ENCODE measurements at regions not wholly inside any gene's neighbourhood (a gene's known extent, or its start where the extent isn't known, plus 50 kb on each side); places are given as distances from the start of the nearest gene placed in this dataset.
"Not testable (repeated sequence)": the region's sequence is repeated elsewhere in the genome, so short reads cannot be mapped to it uniquely, and the experiment has no call there.

GRCh38 chr19:30806311-30806710, 434.1 kb downstream of the ZNF536 start (continued):
- TF ChIP-seq, protein P1, sequence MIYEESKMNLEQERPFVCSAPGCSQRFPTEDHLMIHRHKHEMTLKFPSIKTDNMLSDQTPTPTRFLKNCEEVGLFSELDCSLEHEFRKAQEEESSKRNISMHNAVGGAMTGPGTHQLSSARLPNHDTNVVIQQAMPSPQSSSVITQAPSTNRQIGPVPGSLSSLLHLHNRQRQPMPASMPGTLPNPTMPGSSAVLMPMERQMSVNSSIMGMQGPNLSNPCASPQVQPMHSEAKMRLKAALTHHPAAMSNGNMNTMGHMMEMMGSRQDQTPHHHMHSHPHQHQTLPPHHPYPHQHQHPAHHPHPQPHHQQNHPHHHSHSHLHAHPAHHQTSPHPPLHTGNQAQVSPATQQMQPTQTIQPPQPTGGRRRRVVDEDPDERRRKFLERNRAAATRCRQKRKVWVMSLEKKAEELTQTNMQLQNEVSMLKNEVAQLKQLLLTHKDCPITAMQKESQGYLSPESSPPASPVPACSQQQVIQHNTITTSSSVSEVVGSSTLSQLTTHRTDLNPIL (CRISPR knock-in tag; IDR thresholded peaks at IDR 0.05; ENCODE audit: low read depth) = no peak

- TF ChIP-seq ZNF565 (CRISPR knock-in tag; conservative IDR thresholded peaks at IDR 0.05; ENCODE audit: low read depth) = no peak
- no peak for TF ChIP-seq TOX (CRISPR knock-in tag; IDR thresholded peaks at IDR 0.05; ENCODE audit: borderline replicate concordance)
- TF ChIP-seq OSR1 (CRISPR knock-in tag; IDR thresholded peaks at IDR 0.05) = no peak
- no peak for TF ChIP-seq ZFP30 (CRISPR knock-in tag; IDR thresholded peaks at IDR 0.05)
- TF ChIP-seq ESRRG (CRISPR knock-in tag; IDR thresholded peaks at IDR 0.05) = no peak
- TF ChIP-seq TSHZ2 (CRISPR knock-in tag; IDR thresholded peaks at IDR 0.05) = no peak
- TF ChIP-seq GLIS3 (CRISPR knock-in tag; IDR thresholded peaks at IDR 0.05) = no peak
- TF ChIP-seq ZC3H10 (CRISPR knock-in tag; IDR thresholded peaks at IDR 0.05) = no peak
- no peak for TF ChIP-seq SNAI2 (CRISPR knock-in tag; IDR thresholded peaks at IDR 0.05)
Observed at GRCh38 chr19:30804751-30805150, 432.6 kb downstream of the ZNF536 start.

GRCh38 chr19:30804333-30804732, 432.1 kb downstream of the ZNF536 start:
- not testable (repeated sequence) for ATAC-seq

More at GRCh38 chr19:30804751-30805150, 432.6 kb downstream of the ZNF536 start:
- no peak for ATAC-seq

GRCh38 chr19:30802424-30803013, 430.3 kb downstream of the ZNF536 start:
- no peak for TF ChIP-seq ZC3H10 (CRISPR knock-in tag; IDR thresholded peaks at IDR 0.05)
- TF ChIP-seq PPARA (CRISPR knock-in tag; IDR thresholded peaks at IDR 0.05; ENCODE audit: borderline replicate concordance) = no peak
- TF ChIP-seq ZNF8 (CRISPR knock-in tag; IDR thresholded peaks at IDR 0.05) = no peak
- TF ChIP-seq, protein P1 (CRISPR knock-in tag; IDR thresholded peaks at IDR 0.05; ENCODE audit: low read depth) = no peak
- TF ChIP-seq RARB (CRISPR knock-in tag; IDR thresholded peaks at IDR 0.05) = no peak
- no peak for ATAC-seq

DNA sequence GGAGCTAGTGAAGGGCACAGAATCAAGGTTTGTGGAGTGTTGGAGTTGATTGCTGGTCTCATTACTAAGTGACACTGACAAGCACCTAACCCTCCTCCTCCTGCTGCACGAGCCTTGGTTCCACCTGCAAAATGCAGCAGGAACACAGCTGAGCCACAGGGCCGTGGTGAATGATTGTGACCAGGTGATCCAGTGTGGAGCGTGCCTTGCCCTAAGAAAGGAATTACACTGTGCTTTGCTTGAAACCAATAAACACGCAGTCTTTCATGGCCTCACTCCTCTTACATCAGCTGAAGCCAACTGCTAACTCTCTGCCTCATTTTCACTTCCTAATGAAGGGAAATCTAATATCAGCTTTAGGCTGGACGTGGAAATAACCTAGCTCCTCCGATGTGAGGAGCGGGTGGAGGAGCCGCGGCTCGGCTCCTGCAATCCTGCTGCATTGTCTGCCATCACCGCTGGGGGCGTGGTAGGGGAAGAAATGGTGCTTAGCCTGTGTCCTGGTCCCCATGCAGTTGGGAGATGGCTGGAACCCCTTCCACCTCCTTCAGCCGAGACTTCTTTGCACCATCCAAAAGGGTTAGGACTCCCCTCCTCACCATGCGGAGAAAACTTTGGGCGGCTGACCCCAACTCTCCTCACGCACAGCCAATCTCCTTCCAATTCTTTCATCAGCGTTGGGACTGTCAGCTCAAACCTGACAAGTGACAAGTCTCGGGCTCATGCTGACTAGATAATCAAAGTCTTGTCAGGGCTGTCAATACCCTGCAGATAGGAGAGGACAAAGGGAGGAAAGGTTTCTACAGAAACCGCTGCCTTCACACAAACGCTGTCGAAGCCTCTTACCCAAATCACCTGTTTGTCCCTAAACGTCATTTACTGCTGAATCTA, 427.9 kb downstream of the ZNF536 start:
- TF ChIP-seq ZNF70 (CRISPR knock-in tag; IDR thresholded peaks at IDR 0.05) (no peak), TOX (CRISPR knock-in tag; IDR thresholded peaks at IDR 0.05; ENCODE audit: borderline replicate concordance) (no peak), CSDC2 (CRISPR knock-in tag; IDR thresholded peaks at IDR 0.05) (no peak), ARNTL (CRISPR knock-in tag; IDR thresholded peaks at IDR 0.05; ENCODE audit: borderline replicate concordance, low read depth) (no peak), ZFP30 (CRISPR knock-in tag; IDR thresholded peaks at IDR 0.05) (no peak), BACH2 (CRISPR knock-in tag; IDR thresholded peaks at IDR 0.05; ENCODE audit: borderline replicate concordance) (no peak), ZNF8 (CRISPR knock-in tag; IDR thresholded peaks at IDR 0.05) (no peak)
- TF ChIP-seq, protein P2, sequence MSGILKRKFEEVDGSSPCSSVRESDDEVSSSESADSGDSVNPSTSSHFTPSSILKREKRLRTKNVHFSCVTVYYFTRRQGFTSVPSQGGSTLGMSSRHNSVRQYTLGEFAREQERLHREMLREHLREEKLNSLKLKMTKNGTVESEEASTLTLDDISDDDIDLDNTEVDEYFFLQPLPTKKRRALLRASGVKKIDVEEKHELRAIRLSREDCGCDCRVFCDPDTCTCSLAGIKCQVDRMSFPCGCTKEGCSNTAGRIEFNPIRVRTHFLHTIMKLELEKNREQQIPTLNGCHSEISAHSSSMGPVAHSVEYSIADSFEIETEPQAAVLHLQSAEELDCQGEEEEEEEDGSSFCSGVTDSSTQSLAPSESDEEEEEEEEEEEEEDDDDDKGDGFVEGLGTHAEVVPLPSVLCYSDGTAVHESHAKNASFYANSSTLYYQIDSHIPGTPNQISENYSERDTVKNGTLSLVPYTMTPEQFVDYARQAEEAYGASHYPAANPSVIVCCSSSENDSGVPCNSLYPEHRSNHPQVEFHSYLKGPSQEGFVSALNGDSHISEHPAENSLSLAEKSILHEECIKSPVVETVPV (CRISPR knock-in tag; IDR thresholded peaks at IDR 0.05) = no peak
- no peak for ATAC-seq

All from SK-N-SH treated with all-trans-retinoic acid at 6 μM for 48 hours (cell line).